ENCODE measurements at regions not wholly inside any gene's neighbourhood (a gene's known extent, or its start where the extent isn't known, plus 50 kb on each side); places are given as distances from the start of the nearest gene placed in this dataset.

- no peak for DNase-seq
- intact Hi-C loops (cut with DNase I): no loop called here
Measured at GRCh38 chr4:32425243-32425642, 1705.1 kb downstream of the PCDH7 start.

DNA sequence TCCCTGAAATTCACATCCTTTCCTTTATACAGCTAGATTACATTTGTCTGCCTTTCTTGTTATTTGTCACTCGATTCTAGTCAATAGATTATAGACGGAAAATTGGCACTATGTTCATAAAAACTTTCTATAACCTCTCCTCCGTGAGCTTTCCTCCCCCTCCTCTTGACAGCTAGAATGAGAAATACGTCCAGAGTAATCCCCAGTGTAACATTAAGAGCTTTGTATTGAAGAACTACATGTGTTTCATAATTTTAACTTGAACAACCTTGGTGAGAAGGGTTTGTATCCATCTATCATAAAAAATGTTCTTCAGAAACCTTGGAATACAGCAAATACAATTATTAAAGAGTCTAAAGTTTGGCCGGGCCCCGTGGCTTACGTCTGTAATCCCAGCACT is 1707.4 kb downstream of the PCDH7 start:
- no peak for DNase-seq
- intact Hi-C loops (cut with DNase I): no loop called here

- intact Hi-C loops (cut with DNase I): no loop called here
- DNase-seq: no peak
Measured at GRCh38 chr4:32429151-32429550, 1709.0 kb downstream of the PCDH7 start.

GRCh38 chr4:32435308-32435707 is 1715.1 kb downstream of the PCDH7 start:
- DNase-seq: no peak
- intact Hi-C loops (cut with DNase I): no loop called here

- DNase-seq: no peak
- intact Hi-C loops (cut with DNase I): no loop called here
Measured at GRCh38 chr4:32436816-32437215, 1716.6 kb downstream of the PCDH7 start.

DNA sequence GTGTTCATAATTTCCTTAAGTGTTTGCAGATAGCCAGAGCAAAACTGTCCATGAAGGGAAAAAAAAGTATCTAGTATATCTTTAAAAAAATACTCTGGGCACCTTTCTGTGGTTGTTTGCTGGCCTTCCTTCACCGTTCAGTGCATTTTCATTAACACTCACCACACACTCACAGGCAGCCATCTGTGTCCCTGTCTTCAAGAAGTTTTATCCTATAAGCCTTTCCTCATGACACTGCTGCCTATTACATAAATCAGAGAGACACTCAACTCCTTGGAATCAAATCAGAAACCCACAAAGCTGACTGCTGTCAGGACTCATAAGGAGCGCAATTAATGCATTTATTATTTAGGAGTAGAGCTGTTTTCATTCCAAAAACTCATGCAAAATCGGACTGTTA is 1720.2 kb downstream of the PCDH7 start:
- intact Hi-C loops (cut with DNase I): no loop called here
- no peak for DNase-seq

DNA sequence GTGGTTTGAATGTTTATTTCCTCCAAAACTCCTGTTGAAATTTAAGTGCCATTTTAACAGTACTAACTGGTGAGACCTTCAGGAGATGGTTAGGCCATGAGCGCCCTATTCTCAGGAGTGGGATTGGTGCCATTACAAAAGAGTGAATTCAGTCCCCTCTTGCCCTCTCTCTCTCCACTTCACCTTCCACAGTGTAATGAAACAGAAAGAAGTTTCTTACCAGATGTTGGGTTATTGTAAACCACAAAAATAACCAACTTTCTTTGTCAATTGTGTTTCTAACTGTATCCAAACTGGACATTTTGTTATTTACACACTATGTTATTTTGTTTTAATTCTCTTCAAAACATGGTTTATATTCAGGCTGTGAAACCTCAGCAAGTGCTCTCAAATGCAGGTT is 1734.3 kb downstream of the PCDH7 start:
- intact Hi-C loops (cut with DNase I): no loop called here
- DNase-seq: no peak

- no peak for DNase-seq
- intact Hi-C loops (cut with DNase I): no loop called here
Measured at GRCh38 chr4:32455231-32455630, 1735.1 kb downstream of the PCDH7 start.

- no peak for DNase-seq
- intact Hi-C loops (cut with DNase I): no loop called here
Measured at GRCh38 chr4:32460972-32461371, 1740.8 kb downstream of the PCDH7 start.

DNA sequence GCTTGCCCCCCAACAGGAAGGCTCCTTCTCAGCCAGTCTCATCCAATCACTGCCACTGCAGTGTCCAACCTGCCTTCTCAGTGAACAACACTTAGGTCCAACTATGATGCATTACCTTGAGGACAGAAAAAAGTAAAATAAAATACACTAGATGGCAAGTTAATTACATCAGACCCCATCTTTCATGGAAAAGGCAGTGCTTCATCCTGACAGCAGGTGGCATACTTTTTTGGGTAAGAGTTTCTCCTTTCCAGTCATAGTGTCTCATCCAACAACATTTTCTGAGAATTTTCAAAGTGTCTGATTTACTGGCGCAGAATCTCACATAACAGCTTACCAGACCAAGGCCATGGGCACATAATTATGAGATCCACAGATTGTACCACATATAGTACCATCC is 1742.8 kb downstream of the PCDH7 start:
- DNase-seq: peak in 1 of 42 donors; percentile 2
- intact Hi-C loops (cut with DNase I): no loop called here

DNA sequence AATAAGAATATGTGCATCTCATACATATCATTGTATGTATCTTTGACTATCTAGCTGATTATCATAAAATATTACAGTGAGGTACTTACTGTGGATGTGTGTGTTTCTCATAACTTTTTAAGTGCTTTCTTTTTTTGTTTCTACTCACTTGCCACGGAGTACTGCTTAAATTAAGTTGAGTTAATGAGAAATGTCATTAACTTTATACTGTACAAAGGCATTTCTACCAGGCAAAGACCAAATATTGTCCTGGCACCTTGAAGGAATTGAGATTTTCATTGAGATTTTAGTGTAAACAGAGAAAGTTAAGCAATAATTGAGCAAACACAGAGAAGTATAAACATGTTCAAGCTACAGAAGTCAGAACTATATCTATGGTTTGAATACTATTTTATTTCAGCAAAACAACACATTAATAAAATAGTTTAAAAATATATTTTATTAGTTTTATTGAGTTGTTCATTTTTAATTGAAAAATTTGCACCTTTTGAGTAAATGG is 1750.0 kb downstream of the PCDH7 start:
- intact Hi-C loops (cut with DNase I): no loop called here
- no peak for DNase-seq

- intact Hi-C loops (cut with DNase I): no loop called here
Measured at GRCh38 chr4:32472918-32473317, 1752.7 kb downstream of the PCDH7 start.

DNA sequence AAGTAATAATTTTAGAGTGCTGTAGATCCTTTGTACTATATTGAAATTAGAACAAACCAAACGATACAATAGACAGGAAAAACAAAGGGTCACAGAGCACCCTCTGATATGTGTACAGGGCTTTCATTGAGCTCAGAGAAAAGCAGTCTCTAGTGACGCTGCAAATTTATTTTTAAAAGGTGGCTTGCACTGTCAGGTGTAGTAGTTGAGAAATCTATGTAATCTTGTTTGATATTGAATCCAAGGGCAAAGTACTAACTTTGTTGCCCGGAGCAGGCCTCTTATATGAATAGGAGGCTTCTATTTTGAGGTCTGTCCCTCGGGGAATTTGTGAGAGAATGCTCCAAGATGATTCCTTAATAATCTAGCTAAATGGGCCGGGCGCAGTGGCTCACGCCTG is 1755.5 kb downstream of the PCDH7 start:
- intact Hi-C loops (cut with DNase I): no loop called here

More at GRCh38 chr4:32472918-32473317, 1752.7 kb downstream of the PCDH7 start:
- no peak for DNase-seq

DNA sequence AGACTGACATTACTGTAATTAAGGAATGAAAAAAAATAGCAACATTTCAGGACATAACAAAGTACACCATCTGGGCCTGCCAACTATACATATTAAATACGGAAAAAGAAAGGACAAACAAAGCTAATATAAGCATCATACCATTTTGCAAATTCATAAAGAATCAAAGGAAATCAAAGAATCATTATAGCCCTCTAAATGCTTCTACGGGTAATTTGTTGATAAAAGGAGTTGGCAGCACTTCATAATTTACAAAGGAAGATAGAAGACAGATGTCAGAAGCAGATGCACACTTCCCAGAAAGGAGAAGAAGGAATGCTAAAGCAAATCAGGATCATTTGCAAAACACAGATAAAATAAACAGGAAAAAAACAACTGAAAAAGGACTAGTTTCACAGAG is 1757.3 kb downstream of the PCDH7 start:
- no peak for DNase-seq
- intact Hi-C loops (cut with DNase I): no loop called here

More for the DNA sequence above, 1755.5 kb downstream of the PCDH7 start:
- no peak for DNase-seq

- DNase-seq: peak in 14 of 42 donors; percentile 10 to 64 (median 23)
- intact Hi-C loops (cut with DNase I): no loop called here
Measured at GRCh38 chr4:32485956-32486355, 1765.8 kb downstream of the PCDH7 start.

- DNase-seq: no peak
- intact Hi-C loops (cut with DNase I): no loop called here
Measured at GRCh38 chr4:32488690-32489089, 1768.5 kb downstream of the PCDH7 start.

GRCh38 chr4:32499171-32499570 is 1779.0 kb downstream of the PCDH7 start:
- DNase-seq: no peak

GRCh38 chr4:32503241-32503640 is 1783.1 kb downstream of the PCDH7 start:
- intact Hi-C loops (cut with DNase I): no loop called here
- no peak for DNase-seq

More at GRCh38 chr4:32499171-32499570, 1779.0 kb downstream of the PCDH7 start:
- intact Hi-C loops (cut with DNase I): no loop called here

GRCh38 chr4:32506067-32506466 is 1785.9 kb downstream of the PCDH7 start:
- no peak for DNase-seq
- intact Hi-C loops (cut with DNase I): no loop called here

DNA sequence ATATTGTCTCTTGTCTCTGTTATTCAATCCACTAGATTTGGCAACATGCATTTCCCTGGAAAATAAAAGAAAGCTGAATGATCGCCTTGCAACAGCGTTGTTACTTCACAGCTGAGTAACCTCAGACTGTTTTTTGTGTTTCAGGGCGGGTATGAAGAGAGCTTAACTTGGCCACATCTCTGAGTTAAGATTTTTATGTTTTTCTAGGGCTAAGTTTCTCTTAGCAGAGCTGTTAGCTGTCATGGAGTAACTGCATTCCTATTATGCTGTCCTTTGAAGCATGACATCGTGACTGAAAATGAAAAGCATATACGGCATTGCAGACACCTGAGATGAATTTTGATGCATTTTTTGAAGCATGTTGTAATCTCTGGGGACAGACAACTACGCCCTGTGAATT is 1798.9 kb downstream of the PCDH7 start:
- peak in 1 of 42 donors; percentile 1 for DNase-seq
- intact Hi-C loops (cut with DNase I): no loop called here

- DNase-seq: no peak
- intact Hi-C loops (cut with DNase I): no loop called here
Measured at GRCh38 chr4:32525420-32525819, 1805.3 kb downstream of the PCDH7 start.

GRCh38 chr4:32544846-32545245 is 1824.7 kb downstream of the PCDH7 start:
- no peak for DNase-seq
- intact Hi-C loops (cut with DNase I): no loop called here
